ENCODE measurements at regions not wholly inside any gene's neighbourhood (a gene's known extent, or its start where the extent isn't known, plus 50 kb on each side); places are given as distances from the start of the nearest gene placed in this dataset.

DNA sequence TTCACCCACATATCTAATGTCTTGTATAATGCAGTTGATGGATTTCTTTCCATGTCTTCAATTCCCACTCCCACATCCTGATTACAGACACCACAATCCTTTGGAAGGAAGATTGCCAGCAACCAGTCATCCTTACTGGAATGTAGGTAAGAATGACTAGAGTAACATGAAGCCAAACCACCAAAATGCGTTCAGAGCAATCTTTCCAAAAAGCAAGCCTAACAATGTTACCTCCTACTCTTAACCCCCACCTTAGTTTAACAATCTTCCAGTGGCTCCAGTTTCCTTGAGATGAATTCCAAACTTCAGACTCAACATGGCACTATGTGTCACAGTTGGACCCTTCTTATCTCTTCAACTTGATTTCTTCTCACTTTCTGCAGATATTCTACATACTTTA is 685.6 kb downstream of the DOK5 start:
- Histone ChIP-seq H3K9ac (ENCODE audit: extremely low read depth, low read length, poor library complexity, severe bottlenecking) (no peak overlapping the region), H3K4me3 (ENCODE audit: low read length) (no peak overlapping the region), H3K27me3 (ENCODE audit: control insufficient read depth, insufficient read depth, low read length, poor library complexity, severe bottlenecking) (no peaks in the 10 kb centered on the region), H3K36me3 (ENCODE audit: control insufficient read depth, insufficient read depth, low read length) (no peaks in the 10 kb centered on the region), H3K27ac (ENCODE audit: low read depth, low read length) (no peak overlapping the region), H3K9me3 (ENCODE audit: control insufficient read depth, low read length) (peaks cover 7% of the 10 kb centered on the region), H3K4me1 (ENCODE audit: control insufficient read depth, insufficient read depth, low read length) (no peaks in the 10 kb centered on the region)
- no peak for DNase-seq
- H3K27me3 Mint-ChIP-seq (ENCODE audit: insufficient read depth) = peaks cover 3% of the 10 kb centered on the region
- no peak overlapping the region for H3K4me3 Mint-ChIP-seq
- TF ChIP-seq, protein P1, sequence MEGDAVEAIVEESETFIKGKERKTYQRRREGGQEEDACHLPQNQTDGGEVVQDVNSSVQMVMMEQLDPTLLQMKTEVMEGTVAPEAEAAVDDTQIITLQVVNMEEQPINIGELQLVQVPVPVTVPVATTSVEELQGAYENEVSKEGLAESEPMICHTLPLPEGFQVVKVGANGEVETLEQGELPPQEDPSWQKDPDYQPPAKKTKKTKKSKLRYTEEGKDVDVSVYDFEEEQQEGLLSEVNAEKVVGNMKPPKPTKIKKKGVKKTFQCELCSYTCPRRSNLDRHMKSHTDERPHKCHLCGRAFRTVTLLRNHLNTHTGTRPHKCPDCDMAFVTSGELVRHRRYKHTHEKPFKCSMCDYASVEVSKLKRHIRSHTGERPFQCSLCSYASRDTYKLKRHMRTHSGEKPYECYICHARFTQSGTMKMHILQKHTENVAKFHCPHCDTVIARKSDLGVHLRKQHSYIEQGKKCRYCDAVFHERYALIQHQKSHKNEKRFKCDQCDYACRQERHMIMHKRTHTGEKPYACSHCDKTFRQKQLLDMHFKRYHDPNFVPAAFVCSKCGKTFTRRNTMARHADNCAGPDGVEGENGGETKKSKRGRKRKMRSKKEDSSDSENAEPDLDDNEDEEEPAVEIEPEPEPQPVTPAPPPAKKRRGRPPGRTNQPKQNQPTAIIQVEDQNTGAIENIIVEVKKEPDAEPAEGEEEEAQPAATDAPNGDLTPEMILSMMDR (conservative IDR thresholded peaks at IDR 0.05) = no peak
- H3K36me3 Mint-ChIP-seq (ENCODE audit: low read depth) = no peaks in the 10 kb centered on the region
- no peaks in the 10 kb centered on the region for H3K9me3 Mint-ChIP-seq
- H3K4me1 Mint-ChIP-seq = peaks cover 4% of the 10 kb centered on the region
- WGBS, 2 experiments (ENCODE audit: insufficient coverage in 1 of 2, insufficient read length in 1 of 2) = 65 to 75% methylated on average over 1 of the region's 1 CpG
- no peak overlapping the region for H3K27ac Mint-ChIP-seq

GRCh38 chr20:55160037-55160436 is 684.6 kb downstream of the DOK5 start:
- H3K36me3 Mint-ChIP-seq (ENCODE audit: low read depth) = no peaks in the 10 kb centered on the region

GRCh38 chr20:55159230-55159629 is 683.8 kb downstream of the DOK5 start:
- Histone ChIP-seq H3K4me3 (ENCODE audit: low read length) (no peak overlapping the region), H3K36me3 (ENCODE audit: control insufficient read depth, insufficient read depth, low read length) (no peaks in the 10 kb centered on the region), H3K4me1 (ENCODE audit: control insufficient read depth, insufficient read depth, low read length) (no peaks in the 10 kb centered on the region), H3K9me3 (ENCODE audit: control insufficient read depth, low read length) (peaks cover 13% of the 10 kb centered on the region), H3K27me3 (ENCODE audit: control insufficient read depth, insufficient read depth, low read length, poor library complexity, severe bottlenecking) (no peaks in the 10 kb centered on the region), H3K9ac (ENCODE audit: extremely low read depth, low read length, poor library complexity, severe bottlenecking) (no peak overlapping the region), H3K27ac (ENCODE audit: low read depth, low read length) (no peak overlapping the region)
- no peak overlapping the region for H3K4me3 Mint-ChIP-seq
- H3K36me3 Mint-ChIP-seq (ENCODE audit: low read depth) = no peaks in the 10 kb centered on the region
- TF ChIP-seq, protein P1 (conservative IDR thresholded peaks at IDR 0.05) = no peak
- H3K27me3 Mint-ChIP-seq (ENCODE audit: insufficient read depth) = peaks cover 3% of the 10 kb centered on the region
- WGBS, 2 experiments (ENCODE audit: insufficient coverage in 1 of 2, insufficient read length in 1 of 2) = 81% methylated on average over 3 of the region's 3 CpGs; no CpG with 5 or more reads in 1 of the 2 experiments
- H3K4me1 Mint-ChIP-seq = no peaks in the 10 kb centered on the region
- H3K27ac Mint-ChIP-seq = no peak overlapping the region
- peaks cover 2% of the 10 kb centered on the region for H3K9me3 Mint-ChIP-seq
- no peak for DNase-seq

More at GRCh38 chr20:55160037-55160436, 684.6 kb downstream of the DOK5 start:
- Mint-ChIP-seq H3K4me1 (no peaks in the 10 kb centered on the region), H3K27ac (no peak overlapping the region), H3K9me3 (no peaks in the 10 kb centered on the region), H3K27me3 (ENCODE audit: insufficient read depth) (peaks cover 3% of the 10 kb centered on the region), H3K4me3 (no peak overlapping the region)
- TF ChIP-seq, protein P1 (conservative IDR thresholded peaks at IDR 0.05) = no peak
- Histone ChIP-seq H3K27me3 (ENCODE audit: control insufficient read depth, insufficient read depth, low read length, poor library complexity, severe bottlenecking) (no peaks in the 10 kb centered on the region), H3K36me3 (ENCODE audit: control insufficient read depth, insufficient read depth, low read length) (no peaks in the 10 kb centered on the region), H3K4me3 (ENCODE audit: low read length) (no peak overlapping the region), H3K4me1 (ENCODE audit: control insufficient read depth, insufficient read depth, low read length) (no peaks in the 10 kb centered on the region), H3K27ac (ENCODE audit: low read depth, low read length) (no peak overlapping the region), H3K9ac (ENCODE audit: extremely low read depth, low read length, poor library complexity, severe bottlenecking) (no peak overlapping the region), H3K9me3 (ENCODE audit: control insufficient read depth, low read length) (peaks cover 13% of the 10 kb centered on the region)
- WGBS, 2 experiments (ENCODE audit: insufficient coverage in 1 of 2, insufficient read length in 1 of 2) = 71% methylated on average over 3 of the region's 3 CpGs; no CpG with 5 or more reads in 1 of the 2 experiments
- no peak for DNase-seq

Data from endodermal cell (in vitro differentiated cells).